HG03039 (cell line): ENCODE measurements at regions not wholly inside any gene's neighbourhood (a gene's known extent, or its start where the extent isn't known, plus 50 kb on each side); places are given as distances from the start of the nearest gene placed in this dataset.

Experiments
- ATAC-seq: cut with Tn5 transposase; IDR thresholded peaks from one replicate; pipeline ENCODE4 v1.9.1; 2021; ENCODE audit warnings: mild to moderate bottlenecking, moderate library complexity; ENCODE audit not compliant: unreplicated experiment

DNA sequence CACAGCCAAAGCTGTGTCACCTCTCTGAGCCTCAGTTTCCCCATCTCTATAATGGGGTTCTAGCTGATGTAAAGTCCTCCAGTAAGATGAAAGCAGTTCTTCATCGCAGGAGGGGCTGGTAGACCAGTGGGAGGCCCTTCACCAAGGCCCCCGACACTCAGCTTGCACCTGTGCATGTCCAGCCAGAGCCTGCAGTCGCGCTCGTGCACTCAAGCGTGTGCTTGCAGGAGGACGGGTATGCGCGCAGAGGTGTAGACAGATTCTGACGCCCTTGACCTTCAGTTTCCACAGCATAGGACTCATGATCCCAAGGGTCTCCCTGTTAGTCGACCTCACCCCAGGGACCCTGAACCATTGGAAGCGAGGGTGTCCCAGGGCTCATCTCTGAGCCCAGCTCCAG is 633.7 kb downstream of the TBC1D22A start:
- no peak for ATAC-seq

DNA sequence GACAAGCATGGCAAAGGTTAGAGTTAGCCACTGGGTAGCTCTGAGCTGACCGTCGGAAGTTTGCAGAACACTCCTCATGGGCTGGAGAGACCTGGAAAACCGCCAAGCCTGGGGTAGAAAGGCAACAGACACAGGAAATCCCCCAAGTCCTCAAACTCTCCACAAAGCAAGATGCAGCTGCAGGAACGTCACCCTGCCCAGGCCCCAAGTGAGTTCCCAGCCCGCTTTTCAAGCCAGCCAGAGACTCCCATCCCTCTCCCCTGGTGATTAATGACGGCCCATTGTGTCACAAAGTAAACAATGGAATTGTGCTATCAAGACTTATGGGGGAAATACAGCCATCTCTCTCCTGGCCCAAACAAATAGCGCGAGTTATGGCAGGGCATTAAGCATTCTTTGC is 633.0 kb downstream of the TBC1D22A start:
- no peak for ATAC-seq

DNA sequence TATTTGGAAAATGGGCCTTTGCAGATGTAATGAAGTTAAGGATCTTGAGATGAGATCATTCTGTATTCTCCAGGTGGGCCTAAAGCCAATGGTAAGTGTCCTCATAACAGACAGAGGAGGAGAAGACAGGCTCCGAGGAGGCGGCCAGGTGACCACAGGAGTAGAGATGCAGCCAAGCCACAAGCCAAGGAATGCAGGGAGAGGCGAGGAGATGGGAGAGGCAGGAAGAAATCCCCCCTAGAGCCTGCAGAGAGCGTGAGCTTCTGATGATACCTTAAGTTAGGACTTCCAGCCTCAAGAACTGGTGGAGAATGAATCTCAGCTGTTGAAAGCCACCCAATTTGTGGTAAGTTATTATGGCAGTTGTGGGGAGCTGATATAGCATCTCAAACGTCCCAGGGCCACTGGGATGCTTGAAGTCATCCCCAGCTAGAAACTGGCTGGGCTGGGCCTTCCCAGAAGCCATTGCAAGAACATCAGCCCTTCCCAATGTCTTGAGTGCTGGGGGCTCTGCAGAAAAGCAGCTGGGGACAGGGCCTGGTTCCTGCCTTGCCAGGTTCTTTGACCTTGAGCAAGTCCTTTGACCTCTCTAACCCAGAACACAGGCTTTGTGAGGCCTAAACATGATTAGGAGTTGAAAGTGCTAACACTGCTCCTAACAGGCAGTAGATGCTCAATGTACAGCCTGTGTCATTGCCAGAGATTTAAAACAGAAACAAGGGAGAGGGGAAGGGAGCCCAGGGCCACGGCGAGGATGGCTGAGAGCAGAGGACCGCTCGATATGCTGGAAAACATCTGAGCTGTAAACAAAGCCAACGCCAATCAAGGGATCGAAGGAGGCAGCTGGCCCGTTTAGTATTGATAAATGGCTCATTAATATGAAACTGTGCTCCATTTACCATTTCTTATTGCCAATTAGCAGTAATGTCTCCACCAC is 632.3 kb downstream of the TBC1D22A start:
- no peak for ATAC-seq

DNA sequence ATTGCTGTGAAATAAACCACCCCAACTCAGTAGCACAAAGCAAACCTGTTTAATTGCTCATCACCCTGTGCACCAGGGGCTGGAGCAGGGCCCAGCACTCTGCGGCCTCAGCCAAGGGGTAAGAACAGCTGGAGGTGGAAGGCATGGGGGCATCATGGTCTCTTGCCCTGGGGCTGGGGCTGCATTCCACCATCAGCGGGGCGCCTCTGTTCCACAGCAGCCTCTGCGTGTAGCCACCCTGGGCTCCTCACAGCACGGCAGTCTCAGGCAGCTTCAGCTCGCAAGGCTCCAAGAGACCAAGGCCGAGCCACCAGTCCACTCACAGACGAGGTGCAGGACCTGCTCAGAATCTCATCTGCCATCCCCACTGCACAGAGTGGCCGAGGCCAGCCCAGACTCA is 630.7 kb downstream of the TBC1D22A start:
- ATAC-seq: no peak

DNA sequence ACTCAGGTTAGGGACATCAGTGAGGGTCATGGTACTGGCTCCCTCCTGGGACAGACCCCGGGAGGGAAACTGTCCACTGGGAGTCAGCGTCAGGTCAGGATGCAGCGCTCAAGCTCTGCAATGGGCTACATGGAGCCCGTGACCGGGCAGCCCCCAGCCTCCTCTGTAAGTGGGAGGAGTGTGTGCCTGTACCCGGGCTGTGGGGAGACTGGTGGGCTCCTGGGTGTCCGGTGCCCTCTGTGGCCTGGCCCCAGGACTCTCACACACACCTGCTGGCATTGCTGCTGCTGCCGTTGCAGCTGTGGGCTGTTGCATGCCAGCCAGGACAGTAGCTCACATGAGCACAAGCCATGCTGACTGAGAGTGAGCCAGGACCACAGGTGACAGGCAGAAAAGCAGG is 630.3 kb downstream of the TBC1D22A start:
- ATAC-seq: no peak

DNA sequence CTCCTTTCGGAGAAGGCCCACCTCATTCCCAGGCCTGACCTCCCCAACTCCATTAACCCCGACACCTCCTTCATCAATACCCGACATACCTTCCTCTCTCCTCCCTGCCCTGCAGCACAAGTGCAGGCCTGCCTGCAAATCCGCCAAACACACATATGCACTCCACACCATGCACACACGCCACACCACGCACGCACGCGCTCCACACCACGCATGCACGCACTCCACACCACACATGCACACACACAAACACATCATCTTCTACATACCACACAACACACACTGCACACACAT is 629.6 kb downstream of the TBC1D22A start:
- ATAC-seq: no peak

DNA sequence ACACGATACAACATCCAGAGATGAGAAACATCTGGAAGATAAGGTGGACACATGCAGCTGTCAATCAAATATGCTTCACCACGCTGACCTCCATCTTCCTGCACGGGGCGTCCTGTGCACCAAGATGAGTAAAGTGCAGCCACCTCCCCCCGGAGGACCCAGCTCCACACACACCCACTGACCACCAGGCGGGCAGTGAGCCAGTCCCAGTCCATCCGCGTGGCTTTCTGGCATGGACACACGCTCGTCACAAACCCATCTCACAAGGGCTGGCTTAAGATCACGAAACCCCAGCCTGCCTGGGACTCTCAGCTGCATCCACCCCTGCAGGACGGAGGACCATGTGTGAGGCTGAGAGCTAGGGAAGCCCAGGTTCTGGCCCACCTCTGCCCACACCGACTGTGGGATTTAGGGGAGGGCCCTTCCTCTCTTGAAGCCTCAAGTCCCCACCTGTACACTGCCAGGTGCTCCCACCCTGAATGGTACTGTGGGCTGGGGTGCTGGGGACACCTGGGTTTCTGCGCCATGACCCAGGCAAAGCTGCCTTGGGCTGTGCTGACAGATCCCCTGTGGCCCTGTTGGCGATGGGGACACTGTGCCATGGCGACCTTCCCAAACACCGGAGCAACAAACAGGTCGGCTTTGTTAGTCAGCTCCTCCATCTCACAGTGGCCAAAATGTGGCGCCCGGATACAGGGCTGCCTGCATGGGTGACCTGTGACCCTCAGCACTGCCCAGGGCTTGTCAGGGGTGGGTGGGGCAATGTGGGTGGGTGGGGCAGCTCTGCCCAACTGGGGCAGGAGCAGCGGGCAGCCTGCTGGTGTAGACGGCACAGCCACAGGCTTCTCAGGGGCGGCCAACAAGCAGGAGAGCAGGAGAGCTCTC is 629.0 kb downstream of the TBC1D22A start:
- no peak for ATAC-seq

DNA sequence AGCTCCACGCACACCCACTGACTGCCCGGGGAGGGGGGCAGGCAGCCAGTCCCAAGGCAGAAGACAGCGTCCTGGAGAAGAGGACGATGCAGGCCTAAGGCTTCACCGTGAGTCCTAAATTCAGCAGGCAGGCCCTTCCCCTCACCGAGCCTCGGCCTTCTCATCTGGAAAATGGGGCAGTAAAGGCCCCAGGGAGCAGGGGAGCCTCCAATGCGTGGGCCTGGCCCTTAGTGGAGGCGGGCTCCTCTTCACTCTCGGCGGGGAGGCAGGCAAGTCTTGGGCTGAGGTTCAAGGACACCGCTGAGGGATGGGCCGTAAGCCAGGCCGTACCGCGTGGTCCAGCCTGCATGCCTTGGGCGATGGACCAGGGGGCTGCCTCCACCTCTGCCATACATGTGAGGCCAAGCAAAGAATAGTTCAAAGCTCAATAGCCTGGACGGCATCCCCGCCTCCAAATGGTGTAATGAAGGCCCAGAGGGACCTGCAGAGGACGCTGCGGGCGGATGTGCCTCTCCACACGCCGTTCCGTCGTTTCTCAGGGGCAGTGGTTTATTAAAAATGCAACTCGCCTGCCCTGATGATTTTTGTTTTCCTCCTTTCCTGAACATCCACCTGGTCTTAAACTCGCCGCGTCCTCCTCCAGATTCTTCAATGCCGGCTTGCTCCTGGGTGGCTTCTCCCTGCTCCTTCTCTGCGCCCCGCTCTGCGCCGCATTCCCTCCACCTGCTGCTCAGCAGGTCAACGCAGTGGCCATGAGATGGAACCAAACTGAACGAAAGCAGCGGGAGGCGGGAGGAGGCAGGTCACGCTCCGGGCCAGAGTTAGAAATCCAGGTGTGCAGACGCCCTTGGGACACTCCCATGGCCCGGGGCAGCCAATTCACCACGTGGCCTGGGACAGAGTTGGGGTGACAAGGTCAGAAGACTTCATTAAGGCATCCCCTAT is 627.8 kb downstream of the TBC1D22A start:
- ATAC-seq: no peak

DNA sequence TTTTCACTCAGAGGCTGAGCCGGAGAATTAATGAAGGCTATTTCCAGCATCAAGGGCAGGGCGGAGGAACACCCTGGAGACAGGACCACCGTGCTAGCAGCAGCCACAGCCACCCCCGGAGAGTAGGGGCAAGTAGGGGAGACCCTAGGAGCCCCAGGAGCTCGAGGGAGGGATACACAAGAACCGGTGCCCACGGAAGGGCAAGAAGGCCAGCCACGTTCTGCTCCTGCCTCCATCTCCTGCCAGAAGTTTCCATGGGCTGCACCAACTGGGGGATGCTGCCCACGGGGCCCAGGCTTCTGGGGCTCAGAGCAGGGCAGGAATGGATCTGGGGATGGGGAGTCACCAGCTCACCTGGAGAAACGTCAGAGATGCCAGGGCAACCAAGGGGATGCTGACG is 626.8 kb downstream of the TBC1D22A start:
- ATAC-seq: no peak

DNA sequence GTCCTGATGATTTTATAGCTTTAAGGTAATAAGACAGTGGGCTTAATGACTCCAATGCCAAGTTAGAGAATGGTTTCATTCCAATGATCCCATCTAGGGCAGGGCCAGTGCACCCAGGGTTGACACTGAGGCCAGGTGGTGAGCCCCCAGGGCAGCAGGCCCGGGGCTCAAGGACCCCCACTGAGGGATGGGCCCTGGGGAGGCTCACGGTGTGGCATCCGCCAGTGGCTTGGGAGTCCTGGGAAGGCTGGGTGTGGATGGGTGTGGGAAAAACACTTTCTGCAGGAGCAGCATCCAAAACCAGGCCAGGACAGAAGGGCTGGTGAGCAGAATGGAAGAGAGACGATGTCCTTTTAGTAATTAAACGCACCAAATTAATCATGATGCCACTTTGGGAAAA is 626.3 kb downstream of the TBC1D22A start:
- no peak for ATAC-seq

DNA sequence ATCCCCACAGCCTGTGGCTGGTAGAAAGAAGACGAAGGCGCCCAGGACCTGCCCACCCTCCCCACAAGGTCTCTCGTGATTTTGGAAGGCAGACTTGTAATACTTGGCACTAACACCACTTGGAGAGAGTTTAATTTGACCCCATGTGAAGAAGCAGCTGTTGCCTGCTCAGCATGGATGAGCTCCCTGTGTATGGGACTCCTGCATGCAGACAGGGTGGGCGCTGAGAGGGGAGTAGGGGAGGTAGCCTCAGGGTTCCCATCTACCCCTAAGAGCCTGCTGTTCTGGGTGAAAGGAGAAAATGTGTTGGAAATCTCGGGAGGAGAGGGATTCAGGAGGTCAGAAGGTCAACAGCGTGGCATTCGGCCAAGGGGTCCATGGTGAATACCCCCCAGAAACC is 625.9 kb downstream of the TBC1D22A start:
- no peak for ATAC-seq

DNA sequence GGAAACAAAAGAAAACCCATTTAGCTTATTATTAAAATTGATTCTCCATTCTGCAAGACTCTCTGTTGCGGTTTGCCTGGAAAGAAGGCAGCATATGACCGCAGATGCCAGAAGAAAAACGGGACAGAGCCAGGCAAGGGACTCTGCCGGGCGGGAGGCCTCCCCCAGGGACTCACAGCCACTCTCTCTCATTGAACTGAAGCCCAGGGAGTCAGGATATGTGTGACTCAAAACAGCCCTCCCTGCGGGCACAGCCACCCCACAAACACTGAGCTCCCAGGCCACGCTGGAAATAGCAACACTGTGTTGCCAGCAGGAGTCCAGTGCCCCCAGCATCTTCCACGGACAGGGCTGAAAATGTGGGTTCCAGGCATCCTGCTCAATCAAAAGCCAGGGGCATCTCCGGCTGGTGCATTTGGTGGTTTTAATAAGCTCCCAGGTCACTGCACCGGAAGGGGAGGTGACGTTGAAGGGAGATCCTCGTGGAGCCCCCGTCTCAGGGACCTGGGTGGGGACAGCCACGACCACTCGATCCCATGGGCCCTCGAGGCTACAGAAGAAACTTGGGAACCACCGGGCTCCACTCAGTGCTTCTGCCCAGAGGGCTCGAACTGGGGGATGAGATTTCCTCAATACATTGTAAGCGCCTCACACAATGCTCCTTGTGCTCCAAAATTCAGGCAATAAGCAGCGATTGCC is 624.5 kb downstream of the TBC1D22A start:
- ATAC-seq: no peak

DNA sequence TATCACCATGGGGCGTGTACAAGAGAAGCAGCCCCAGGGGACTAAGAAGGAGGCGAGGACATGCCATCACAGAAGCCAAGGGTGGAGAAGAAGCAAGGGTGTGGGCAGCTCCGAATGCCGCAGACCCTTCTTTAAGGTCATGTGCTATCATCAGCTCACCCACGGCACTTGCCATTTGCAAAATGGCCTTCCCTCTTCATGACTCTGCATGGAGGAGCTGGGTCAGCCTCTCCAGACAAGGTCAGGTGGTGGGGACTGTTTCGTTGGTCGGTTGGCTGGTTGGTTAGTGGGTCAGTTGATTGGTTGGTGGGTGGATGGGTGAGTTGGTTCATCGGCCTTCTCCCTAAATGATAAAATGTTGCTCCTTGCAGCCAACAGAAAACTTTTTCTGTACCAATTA is 622.5 kb downstream of the TBC1D22A start:
- no peak for ATAC-seq

DNA sequence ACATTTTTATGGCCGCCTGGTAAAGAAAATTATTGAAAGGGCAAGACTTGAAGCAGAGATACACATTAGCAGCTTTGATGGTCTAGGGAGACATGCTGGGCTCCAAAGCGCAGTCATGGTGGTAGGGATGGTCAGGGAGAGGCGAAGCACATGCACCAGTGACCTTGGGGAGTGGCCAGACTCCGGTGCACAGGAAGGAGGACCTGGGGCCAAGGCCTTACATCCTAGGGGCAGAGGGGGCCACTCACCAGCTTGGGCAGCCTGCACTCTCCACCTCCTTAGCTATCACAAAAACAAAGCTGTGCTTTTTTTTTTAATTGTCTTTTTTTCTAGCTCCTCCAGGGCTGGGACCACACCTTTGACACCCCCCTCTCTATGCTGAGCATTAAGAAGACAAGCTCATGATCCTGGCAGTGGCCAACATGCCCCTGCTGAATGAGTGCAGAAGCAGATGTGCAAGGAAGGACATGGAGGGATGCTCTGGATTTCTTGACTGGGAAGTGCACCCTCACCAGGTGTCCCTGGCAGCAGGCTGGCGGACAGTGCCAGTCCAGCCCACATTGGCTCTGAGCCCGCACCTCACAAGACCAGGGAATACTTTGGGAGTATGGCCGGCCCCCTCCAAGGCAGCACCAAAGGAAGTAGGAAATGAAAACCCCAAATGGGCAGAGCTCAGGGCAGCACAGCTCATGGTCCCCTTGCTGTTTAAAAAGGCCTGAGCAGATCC is 619.9 kb downstream of the TBC1D22A start:
- ATAC-seq: no peak

DNA sequence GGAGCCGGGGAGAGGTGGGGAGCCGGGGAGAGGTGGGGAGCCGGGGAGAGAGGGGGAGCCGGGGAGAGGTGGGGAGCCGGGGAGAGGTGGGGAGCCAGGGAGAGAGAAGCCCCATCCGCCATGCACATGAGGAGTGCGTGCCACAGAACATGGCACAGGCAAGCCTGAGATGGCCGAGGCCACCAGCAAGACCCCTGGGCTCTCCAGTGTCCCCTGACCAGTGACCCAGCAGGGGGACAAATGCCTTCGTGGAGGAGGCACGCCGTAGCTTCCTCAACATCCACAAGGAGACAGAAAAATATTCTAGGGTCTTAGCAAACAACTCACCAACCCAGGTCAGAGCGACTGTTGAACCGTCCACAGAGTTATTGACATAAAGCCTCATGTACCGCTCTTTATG is 618.8 kb downstream of the TBC1D22A start:
- no peak for ATAC-seq

DNA sequence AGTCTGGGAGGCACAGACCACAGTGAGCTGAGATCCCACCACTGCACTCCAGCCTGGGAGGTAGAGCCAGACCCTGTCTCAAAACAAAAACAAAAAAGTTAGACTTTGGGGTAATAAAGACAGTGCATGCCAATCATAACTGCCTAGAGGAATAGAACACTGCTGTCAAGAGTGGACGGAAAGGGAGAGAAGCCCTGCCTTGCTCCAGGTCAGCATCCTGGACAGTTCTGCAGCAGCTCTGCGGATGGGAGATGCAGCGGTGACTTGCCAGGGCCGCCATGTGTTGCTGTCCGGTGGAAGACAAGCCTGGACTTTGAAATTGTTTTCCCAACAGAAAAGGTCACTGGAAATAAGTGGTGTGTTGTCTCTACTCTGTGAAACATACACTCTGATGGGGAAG is 618.2 kb downstream of the TBC1D22A start:
- ATAC-seq: no peak

DNA sequence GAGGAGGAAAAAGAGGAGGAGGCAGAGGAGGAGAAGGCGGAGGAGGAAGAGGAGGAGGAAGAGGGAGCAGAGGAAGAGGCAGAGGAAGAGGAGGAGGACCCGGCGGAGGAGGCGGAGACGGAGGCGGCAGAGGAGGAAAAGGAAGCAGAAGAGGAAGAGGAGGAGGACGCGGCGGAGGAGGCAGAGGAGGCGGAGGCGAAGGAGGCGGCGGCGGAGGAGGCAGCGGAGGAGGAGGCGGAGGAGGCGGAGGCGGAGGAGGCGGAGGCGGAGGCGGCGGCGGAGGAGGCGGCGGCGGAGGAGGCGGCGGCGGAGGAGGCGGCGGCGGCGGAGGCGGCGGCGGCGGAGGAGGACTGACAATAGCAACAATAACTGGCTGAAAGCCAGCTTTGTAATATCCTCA is 616.6 kb downstream of the TBC1D22A start:
- ATAC-seq: no peak

DNA sequence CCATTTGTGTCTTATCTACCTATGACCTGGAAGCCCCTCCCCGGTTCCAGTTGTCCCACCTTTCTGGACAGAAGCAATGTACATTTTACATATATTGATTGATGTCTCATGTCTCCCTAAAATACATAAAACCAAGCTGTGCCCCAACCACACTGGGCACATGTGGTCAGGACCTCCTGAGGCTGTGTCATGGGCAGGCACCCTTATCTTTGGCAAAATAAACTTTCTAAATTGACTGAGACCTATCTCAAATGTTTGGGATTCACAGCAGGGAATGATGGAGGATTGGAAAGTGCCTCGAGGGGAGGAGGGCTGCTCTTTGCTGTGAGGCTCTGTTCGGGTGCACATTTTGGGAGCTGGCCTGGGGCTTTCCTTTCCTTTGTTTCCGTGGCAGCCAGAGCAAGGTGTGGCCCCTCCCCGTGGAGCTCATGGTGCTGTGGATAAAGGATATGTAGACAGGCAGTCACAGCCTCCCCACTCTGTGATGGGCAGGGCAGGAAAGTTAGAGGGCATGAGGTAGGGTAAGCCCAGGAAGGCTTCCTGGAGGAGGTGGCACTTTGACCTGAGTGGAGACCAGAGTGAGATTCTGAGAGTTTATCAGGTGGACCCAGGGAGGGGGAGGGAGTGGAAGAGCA is 615.6 kb downstream of the TBC1D22A start:
- ATAC-seq: no peak

DNA sequence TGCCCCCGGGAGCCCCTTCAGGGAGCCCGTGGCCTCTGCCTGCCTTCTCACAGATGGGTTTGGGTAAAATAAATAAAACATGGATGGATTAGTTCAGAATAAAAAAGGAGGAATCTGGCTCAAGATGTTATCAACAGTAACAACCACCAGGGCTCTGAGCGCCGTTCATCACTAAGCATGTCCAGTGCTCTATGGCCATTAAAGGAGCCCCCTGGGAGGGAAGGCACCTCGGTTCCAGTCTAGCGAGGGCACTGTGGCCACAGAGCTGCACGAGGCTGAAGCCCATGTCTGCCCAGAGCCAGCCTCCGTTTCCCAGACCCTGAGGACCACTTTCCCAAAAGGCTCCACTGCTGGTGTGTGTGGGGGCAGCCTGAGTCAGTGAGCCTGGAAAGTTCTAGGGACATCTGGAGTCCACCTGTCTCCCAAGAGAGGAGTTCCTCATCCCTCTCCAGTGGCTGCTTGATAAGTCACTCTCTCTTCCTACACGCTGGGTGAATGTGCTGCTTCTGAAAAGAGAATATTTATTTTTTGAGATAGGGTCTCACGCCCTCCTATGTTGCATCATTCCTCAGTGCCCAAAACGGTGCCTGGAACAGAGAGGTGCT is 614.6 kb downstream of the TBC1D22A start:
- ATAC-seq: no peak
